GM19467 (cell line): ENCODE measurements at regions not wholly inside any gene's neighbourhood (a gene's known extent, or its start where the extent isn't known, plus 50 kb on each side); places are given as distances from the start of the nearest gene placed in this dataset.

Experiments used
- ATAC-seq: cut with Tn5 transposase; IDR thresholded peaks from one replicate; pipeline ENCODE4 v1.9.1; 2021; ENCODE audit warnings: mild to moderate bottlenecking, moderate library complexity; ENCODE audit not compliant: unreplicated experiment

DNA sequence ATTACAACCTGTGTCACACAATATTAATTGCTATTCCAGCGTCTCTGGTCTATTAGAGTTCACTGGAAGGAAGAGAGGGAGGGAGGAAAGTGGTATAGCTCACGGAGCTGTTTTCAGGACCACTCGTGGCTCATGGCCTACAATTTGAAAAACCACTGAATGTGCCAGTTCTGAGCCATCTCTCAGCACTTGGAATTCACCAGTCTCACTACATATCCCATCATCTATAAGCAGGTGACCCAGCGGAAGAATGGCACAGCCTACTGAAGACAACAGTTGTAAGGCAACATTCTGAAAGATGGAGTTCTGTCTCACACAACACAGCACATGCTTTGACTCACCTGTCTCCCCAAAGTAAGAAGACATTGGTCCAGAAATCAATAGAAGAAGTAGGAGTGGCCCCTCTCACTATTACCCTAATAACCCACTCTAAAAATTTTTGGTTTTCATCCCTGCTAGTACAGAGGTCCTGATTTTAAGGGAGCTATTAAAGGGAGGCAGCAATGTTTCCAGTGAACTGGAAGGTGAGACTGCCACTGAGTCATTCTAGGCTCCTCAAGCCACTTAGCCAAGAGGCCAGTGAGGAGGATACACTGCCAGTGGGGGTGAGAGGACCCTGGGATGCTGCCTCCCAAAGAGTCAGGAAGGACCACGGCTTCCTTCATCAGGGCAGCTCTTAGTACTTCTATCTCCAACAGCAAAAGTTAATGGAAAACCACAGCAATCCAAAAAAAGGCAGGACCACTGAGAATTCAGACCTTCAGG is 50.0 kb upstream of the DOCK9 start:
- no peak for ATAC-seq

DNA sequence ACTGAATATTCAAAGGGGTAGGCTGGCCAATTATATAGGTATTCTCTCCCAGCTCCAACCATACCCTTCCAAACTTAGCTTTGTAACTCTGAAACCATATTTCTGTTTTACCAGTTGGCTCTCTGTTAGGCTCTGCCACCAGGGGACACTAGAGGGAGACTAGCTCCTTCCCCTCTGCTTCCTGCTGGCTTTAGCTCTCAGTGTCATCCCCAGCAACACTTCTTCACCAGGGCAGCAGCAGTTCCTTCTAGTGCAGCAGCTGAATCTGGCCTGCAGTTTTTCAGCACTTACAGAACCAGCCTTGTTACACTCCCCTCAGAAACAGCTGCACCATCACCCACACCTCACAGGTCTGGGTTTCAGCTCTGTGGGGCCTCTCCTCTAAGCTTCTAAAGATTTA is 51.0 kb upstream of the DOCK9 start:
- no peak for ATAC-seq

- ATAC-seq, result no peak
Measured at GRCh38 chr13:99029576-99029975, 51.7 kb upstream of the DOCK9 start.

- ATAC-seq, result no peak
Measured at GRCh38 chr13:99030326-99030725, 52.5 kb upstream of the DOCK9 start.

DNA sequence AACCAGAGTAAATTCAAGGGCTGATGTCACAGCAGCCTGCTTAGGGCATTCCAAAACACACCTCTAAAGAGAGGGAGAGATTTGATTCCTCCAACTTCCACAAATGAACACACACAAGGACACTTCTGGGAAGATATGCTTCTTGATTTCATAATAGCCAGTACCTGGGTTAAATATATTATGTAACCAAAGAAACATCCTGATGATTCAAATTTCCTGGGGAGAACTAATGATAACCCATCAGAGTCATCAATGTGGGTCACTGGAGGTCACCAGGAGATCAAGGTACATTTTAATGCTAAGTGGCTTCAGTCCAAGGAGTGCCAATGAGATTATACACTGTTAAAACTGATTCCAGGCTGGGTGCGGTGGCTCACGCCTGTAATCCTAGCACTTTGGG is 54.0 kb upstream of the DOCK9 start:
- ATAC-seq, result no peak

- ATAC-seq, result no peak
Measured at GRCh38 chr13:99033814-99034213, 56.0 kb upstream of the DOCK9 start.

DNA sequence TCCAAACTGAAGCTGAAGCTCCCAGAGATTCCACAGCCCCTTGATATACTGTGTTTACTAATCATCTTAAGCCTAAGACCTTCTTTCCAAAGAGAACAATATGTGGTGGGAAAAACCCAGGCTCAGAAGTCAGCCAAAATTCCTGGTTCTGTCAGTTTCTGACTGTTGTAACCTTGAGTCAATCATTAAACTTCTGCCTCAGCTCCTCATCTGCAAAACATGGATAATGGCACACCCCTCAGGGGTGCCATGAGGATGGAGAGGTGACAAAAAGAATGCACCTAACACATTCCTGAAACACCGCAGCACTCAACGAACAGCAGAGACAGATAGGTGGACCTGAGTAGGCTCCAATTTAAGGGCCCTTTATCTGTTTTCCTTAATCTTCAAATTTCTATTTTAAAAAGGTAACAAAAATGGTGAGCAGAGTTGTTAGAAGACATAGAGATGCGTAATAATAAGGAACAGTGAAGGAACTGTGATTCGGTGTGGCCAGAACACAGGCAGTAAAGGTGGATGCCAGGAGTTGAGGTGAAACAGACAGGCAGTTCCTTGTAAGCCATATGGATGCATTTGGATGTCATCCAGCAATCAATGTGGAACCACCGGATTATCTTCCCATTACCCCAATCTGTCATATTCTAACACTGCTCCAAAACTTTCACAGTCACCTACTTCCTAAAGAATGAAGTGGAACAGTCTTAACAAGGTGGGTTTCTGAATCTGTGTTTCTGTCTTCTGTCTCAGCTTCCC is 56.6 kb upstream of the DOCK9 start:
- ATAC-seq, result no peak

- ATAC-seq, result no peak
Measured at GRCh38 chr13:99035715-99036114, 57.9 kb upstream of the DOCK9 start.

DNA sequence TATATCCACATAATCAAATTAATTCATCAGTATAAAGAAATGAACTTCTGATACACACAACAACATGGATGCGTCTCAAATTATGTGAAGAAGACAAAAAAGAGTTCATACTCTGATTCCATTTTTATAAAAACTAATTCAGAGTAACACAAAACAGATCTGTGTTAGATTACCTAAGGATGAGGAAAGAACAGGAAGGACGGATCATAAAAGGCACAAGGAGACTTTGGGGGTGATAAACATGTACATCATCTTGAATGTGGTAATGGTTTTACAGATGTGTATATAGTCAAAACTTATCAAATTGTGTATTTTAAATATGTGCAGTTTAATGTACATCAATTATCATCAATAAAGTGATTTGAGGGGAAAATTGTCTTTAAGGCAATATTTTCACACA is 59.9 kb upstream of the DOCK9 start:
- ATAC-seq, result no peak

DNA sequence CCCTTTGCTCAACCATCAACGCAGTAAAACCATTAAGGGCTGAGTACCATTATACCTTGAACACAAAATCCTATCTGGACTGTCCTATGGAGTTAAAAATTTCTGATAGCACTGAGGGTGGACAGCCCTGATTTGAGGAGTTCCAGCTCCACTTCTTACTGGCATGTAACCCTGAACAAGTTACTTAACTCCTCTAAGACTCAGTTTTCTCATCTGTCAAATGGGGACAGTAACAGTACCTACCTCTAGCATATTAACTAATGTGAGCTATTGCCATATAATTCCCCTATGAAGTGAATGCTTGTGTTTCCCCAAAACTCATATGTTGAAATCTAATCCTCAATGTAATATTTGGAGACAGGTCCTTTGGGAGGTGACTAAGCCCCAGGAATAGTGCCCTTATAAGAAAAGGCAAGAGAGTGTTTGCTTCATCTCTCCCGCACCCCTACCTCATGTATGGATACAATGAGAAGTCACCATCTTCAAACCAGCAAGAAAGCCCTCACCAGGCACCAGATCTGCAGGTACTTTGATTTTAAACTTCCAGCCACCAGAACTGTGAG is 61.9 kb upstream of the DOCK9 start:
- ATAC-seq, result no peak

DNA sequence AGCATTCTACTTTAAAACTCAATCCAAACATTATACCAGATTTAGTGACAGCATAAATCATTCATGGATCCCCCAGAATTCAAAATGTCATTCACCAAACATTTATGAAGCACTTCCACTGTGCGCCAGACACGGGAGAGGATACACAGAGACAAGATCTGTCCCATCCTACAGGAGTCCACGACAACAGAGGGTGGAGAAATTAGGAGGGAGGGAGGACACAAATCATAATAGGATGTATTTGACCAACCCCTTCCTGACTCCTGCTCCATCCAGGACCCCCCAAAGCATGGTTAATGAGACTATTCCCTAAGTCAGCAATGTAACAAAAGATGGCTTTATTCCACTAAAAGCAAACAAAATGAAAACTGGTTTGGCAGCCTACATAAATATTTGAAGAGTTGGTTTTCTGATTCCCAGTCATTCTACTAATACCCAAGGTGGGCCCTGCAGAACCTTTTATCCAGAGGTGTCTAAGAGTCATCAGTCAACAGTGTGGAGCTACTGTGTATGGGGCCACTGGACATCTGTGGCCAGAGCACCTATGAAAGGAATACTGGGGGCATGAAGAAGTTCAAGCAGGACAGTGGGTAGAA is 62.8 kb upstream of the DOCK9 start:
- no peak for ATAC-seq

GRCh38 chr13:99041337-99041736 is 63.5 kb upstream of the DOCK9 start:
- ATAC-seq, result no peak

GRCh38 chr13:99041788-99042187 is 63.9 kb upstream of the DOCK9 start:
- ATAC-seq, result no peak

- no peak for ATAC-seq
Measured at GRCh38 chr13:99042521-99043250, 64.8 kb upstream of the DOCK9 start.

DNA sequence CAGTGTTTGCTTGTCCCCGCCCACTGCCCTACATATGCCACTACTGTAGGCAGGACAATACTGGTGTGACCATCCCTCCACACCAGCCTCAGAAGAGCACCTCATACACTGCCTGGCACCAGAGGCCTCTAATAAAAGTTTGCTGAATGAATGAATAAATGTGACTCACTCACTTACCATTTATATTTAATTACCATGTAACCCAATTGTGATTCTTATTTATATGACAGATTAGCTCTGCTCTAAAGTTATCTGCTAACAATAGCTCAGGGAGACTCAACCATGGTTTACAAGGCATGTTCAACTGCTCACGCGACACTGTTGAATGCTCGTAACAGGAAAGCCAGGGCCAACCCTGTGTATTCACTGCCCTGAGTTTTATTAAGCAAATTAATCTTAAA is 66.0 kb upstream of the DOCK9 start:
- ATAC-seq, result no peak

- ATAC-seq, result no peak
Measured at GRCh38 chr13:99044764-99045163, 66.9 kb upstream of the DOCK9 start.

- ATAC-seq, result no peak
Measured at GRCh38 chr13:99045396-99045795, 67.5 kb upstream of the DOCK9 start.

GRCh38 chr13:99046851-99047250 is 69.0 kb upstream of the DOCK9 start:
- ATAC-seq, result no peak

- ATAC-seq, result no peak
Measured at GRCh38 chr13:99050983-99051488, 73.2 kb upstream of the DOCK9 start.

DNA sequence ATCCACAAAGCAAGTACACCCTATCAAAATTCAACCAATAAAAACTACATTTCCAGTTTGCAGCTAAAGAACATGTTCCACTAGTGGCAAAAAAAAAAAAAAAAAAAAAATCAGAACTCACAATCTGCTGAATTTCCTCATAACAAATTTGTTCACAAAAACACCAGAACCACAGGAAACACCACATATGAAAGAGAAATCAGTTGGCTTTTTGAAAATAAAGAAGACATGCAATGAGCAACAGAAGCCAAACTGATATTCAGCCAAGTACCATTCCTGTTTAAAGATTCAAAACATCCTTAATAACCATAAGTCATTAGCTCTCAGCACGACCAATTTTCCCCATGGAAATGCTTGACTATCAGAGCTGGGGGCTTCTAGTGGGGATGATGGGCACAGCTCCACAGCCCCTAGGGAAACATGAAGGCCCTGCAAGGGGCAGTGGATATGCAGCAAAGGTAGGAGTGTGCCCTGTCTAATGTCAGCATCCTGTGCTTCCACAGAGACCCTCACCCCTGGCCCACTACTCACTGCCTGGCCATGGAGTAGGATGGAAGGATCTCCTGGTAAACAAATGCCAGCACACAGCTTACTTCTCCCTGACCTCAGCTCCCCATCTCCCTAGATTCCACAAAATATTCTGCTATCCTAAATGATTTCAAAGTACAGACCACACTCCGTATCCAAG is 74.0 kb upstream of the DOCK9 start:
- ATAC-seq, result no peak
